Thoracic aorta (tissue), 2 donors: ENCODE measurements at regions not wholly inside any gene's neighbourhood (a gene's known extent, or its start where the extent isn't known, plus 50 kb on each side); places are given as distances from the start of the nearest gene placed in this dataset.

Experiments
- ATAC-seq: fragments of 150-250 bp; one replicate; pipeline ENCODE4 v1.8.0; 2017; ENCODE audit warnings: low read depth; ENCODE audit not compliant: insufficient number of reproducible peaks, low FRiP score
- DNase-seq: peaks from one replicate; pipeline ENCODE4 v3.0.0-alpha.2; 2020; ENCODE audit warnings: low spot score
- H3K27ac ChIP-seq, 2 donors: fragments of 200-600 bp; sonication (generic); 1 replicate in 1 of 2; 2 replicates in 1 of 2; pipeline ENCODE4 v1.5.1; 2016; ENCODE audit warnings: mild to moderate bottlenecking in 2 of 2, moderate library complexity in 2 of 2
- H3K27me3 ChIP-seq: fragments of 200-600 bp; sonication (generic); replicated peaks from 2 replicates; pipeline ENCODE4 v1.6.0; 2016; ENCODE audit warnings: mild to moderate bottlenecking; ENCODE audit not compliant: insufficient read depth
- H3K36me3 ChIP-seq: fragments of 200-600 bp; sonication (generic); one replicate; pipeline ENCODE4 v1.5.1; 2016
- H3K4me1 ChIP-seq, 2 donors: fragments of 200-600 bp; sonication (generic); 1 replicate in 1 of 2; 2 replicates in 1 of 2; pipeline versions ENCODE4 v1.5.1 to v1.6.0; 2016; ENCODE audit warnings: low read depth in 2 of 2, mild to moderate bottlenecking in 1 of 2; ENCODE audit not compliant: control insufficient read depth in 1 of 2
- H3K4me3 ChIP-seq: fragments of 200-600 bp; sonication (generic); 2 replicates; pipeline ENCODE4 v1.5.1; 2016; ENCODE audit warnings: mild to moderate bottlenecking
- H3K9me3 ChIP-seq: fragments of 200-600 bp; sonication (generic); 2 replicates; pipeline ENCODE4 v1.5.1; 2016
- CTCF ChIP-seq: fragments of 200-600 bp; sonication (generic); IDR thresholded peaks from one replicate; pipeline ENCODE4 v1.5.1; 2019; ENCODE audit warnings: antibody characterized with exemption

- no peaks in the 10 kb centered on the region for H3K4me1 ChIP-seq
- no peaks in the 10 kb centered on the region for H3K9me3 ChIP-seq
- no peak for ATAC-seq
- H3K36me3 ChIP-seq, result no peaks in the 10 kb centered on the region
- no peak overlapping the region for H3K27ac ChIP-seq
- H3K27me3 ChIP-seq, result no peaks in the 10 kb centered on the region
- no peak for DNase-seq
- TF ChIP-seq CTCF, result no peak
- no peak overlapping the region for H3K4me3 ChIP-seq
Observed at GRCh38 chr13:47837906-47838305, 163.2 kb downstream of the SUCLA2 start.

GRCh38 chr13:47837104-47837880 lies 163.8 kb downstream of the SUCLA2 start:
- H3K27ac ChIP-seq, result no peak overlapping the region
- ATAC-seq (no peak), DNase-seq (no peak)
- TF ChIP-seq CTCF, result no peak
- no peaks in the 10 kb centered on the region for H3K4me1 ChIP-seq
- no peaks in the 10 kb centered on the region for H3K9me3 ChIP-seq
- H3K36me3 ChIP-seq, result no peaks in the 10 kb centered on the region
- H3K27me3 ChIP-seq, result no peaks in the 10 kb centered on the region
- H3K4me3 ChIP-seq, result no peak overlapping the region

- H3K27ac ChIP-seq, result no peak overlapping the region
- no peaks in the 10 kb centered on the region for H3K27me3 ChIP-seq
- H3K4me3 ChIP-seq, result no peak overlapping the region
- H3K4me1 ChIP-seq, result no peaks in the 10 kb centered on the region
- H3K36me3 ChIP-seq, result no peaks in the 10 kb centered on the region
- no peaks in the 10 kb centered on the region for H3K9me3 ChIP-seq
- TF ChIP-seq CTCF, result no peak
- no peak for DNase-seq
- ATAC-seq, result no peak
Observed at GRCh38 chr13:47835470-47836228, 165.4 kb downstream of the SUCLA2 start.

- Histone ChIP-seq H3K36me3 (no peaks in the 10 kb centered on the region), H3K4me1 (no peaks in the 10 kb centered on the region), H3K9me3 (no peaks in the 10 kb centered on the region), H3K27me3 (no peaks in the 10 kb centered on the region), H3K27ac (no peak overlapping the region), H3K4me3 (no peak overlapping the region)
- no peak for TF ChIP-seq CTCF
- DNase-seq (no peak), ATAC-seq (no peak)
Observed at GRCh38 chr13:47832458-47832972, 168.6 kb downstream of the SUCLA2 start.

GRCh38 chr13:47831265-47831664 lies 169.8 kb downstream of the SUCLA2 start:
- Histone ChIP-seq H3K4me1 (no peaks in the 10 kb centered on the region), H3K36me3 (no peaks in the 10 kb centered on the region), H3K4me3 (no peak overlapping the region), H3K27ac (no peak overlapping the region), H3K27me3 (no peaks in the 10 kb centered on the region), H3K9me3 (no peaks in the 10 kb centered on the region)
- ATAC-seq (no peak), DNase-seq (no peak)
- TF ChIP-seq CTCF, result no peak
